ENCODE measurements at regions not wholly inside any gene's neighbourhood (a gene's known extent, or its start where the extent isn't known, plus 50 kb on each side); places are given as distances from the start of the nearest gene placed in this dataset.

- TF ChIP-seq CTCF (IDR thresholded peaks at IDR 0.05 in 8 of 11, conservative IDR thresholded peaks at IDR 0.05 in 3 of 11) (no peak), POLR2A (IDR thresholded peaks at IDR 0.05) (no peak)
Observed at GRCh38 chr4:122091397-122091796, 60.7 kb upstream of the BLTP1 start.

Data from spleen (tissue), 7 donors.